SK-N-SH (cell line): ENCODE measurements at regions not wholly inside any gene's neighbourhood (a gene's known extent, or its start where the extent isn't known, plus 50 kb on each side); places are given as distances from the start of the nearest gene placed in this dataset.

Experiments
- CTCF ChIA-PET: fragments of 300-600, 350-600 bp; formaldehyde crosslinking; extraction: SDS; loops from one replicate; lab custom pipeline; 2021; lab: Yijun Ruan, JAX
- POLR2A ChIA-PET: fragments of 350-600 bp; sonication (Branson Sonifier 250); formaldehyde crosslinking; extraction: SDS; loops from one replicate; lab custom pipeline; 2020; ENCODE audit warnings: antibody characterized with exemption, inconsistent platforms; lab: Yijun Ruan, JAX
- DNase-seq: peaks from one replicate; pipeline ENCODE4 v3.0.0; 2012
- H2AFZ ChIP-seq: fragments of 200-600 bp; sonication (generic); 2 replicates; pipeline ENCODE4 v1.8.1; 2016; ENCODE audit warnings: antibody characterized with exemption, mild to moderate bottlenecking, low read depth
- H3F3A ChIP-seq: fragments of 200-600 bp; sonication (generic); replicated peaks from 2 replicates; pipeline ENCODE3; 2016; ENCODE audit warnings: antibody characterized with exemption, mild to moderate bottlenecking; ENCODE audit not compliant: insufficient read depth
- H3K27ac ChIP-seq, 2 experiments: fragments of 200-500 bp in 1 of 2; fragments of 200-600 bp in 1 of 2; sonication (Bioruptor generic) in 1 of 2; sonication (generic), shearing (Covaris generic) in 1 of 2; 2 replicates each; pipeline versions ENCODE4 v1.5.1 to v1.6.1; 2014 to 2016; ENCODE audit warnings: low read depth in 2 of 2, inconsistent platforms in 1 of 2, low read length in 1 of 2, mild to moderate bottlenecking in 1 of 2, mixed read lengths in 1 of 2
- H3K27me3 ChIP-seq: fragments of 200-600 bp; sonication (generic), shearing (Covaris generic); 2 replicates; pipeline ENCODE4 v1.6.1; 2016; ENCODE audit warnings: mixed run types; ENCODE audit not compliant: insufficient read depth
- H3K36me3 ChIP-seq, 2 experiments: fragments of 200-500 bp in 1 of 2; fragments of 200-600 bp in 1 of 2; sonication (Bioruptor generic) in 1 of 2; sonication (generic) in 1 of 2; replicated peaks in 1 of 2; 2 replicates each; pipeline versions ENCODE3 to v1.5.1; 2014 to 2016; ENCODE audit warnings: low read length in 1 of 2, mild to moderate bottlenecking in 1 of 2; ENCODE audit not compliant: insufficient read depth in 2 of 2, control insufficient read depth in 1 of 2
- H3K4me1 ChIP-seq, 2 experiments: fragments of 200-500 bp in 1 of 2; fragments of 200-600 bp in 1 of 2; sonication (Bioruptor generic) in 1 of 2; sonication (generic), shearing (Covaris generic) in 1 of 2; 2 replicates each; pipeline versions ENCODE4 v1.5.1 to v1.6.1; 2014 to 2016; ENCODE audit warnings: low read depth in 1 of 2, low read length in 1 of 2, mixed run types in 1 of 2; ENCODE audit not compliant: insufficient read depth in 2 of 2, control insufficient read depth in 1 of 2
- H3K4me2 ChIP-seq: fragments of 200-600 bp; sonication (generic), shearing (Covaris generic); 2 replicates; pipeline ENCODE4 v1.6.1; 2017; ENCODE audit warnings: mixed run types
- H3K4me3 ChIP-seq, 2 experiments: fragments of 200-500 bp in 1 of 2; fragments of 200-600 bp in 1 of 2; sonication (Bioruptor generic) in 1 of 2; sonication (generic), shearing (Covaris generic) in 1 of 2; 2 replicates each; pipeline versions ENCODE4 v1.5.1 to v1.8.1; 2014 to 2016; ENCODE audit warnings: low read depth in 2 of 2, inconsistent platforms in 1 of 2, low read length in 1 of 2, mild to moderate bottlenecking in 1 of 2, mixed read lengths in 1 of 2, moderate library complexity in 1 of 2
- H3K79me2 ChIP-seq: fragments of 200-600 bp; sonication (generic); 2 replicates; pipeline ENCODE4 v1.8.1; 2017; ENCODE audit warnings: mild to moderate bottlenecking; ENCODE audit not compliant: insufficient read depth
- H3K9ac ChIP-seq: fragments of 200-600 bp; sonication (generic); 2 replicates; pipeline ENCODE4 v1.6.1; 2017; ENCODE audit warnings: mixed run types
- H3K9me2 ChIP-seq: fragments of 200-600 bp; sonication (generic); 2 replicates; pipeline ENCODE4 v1.6.1; 2017; ENCODE audit warnings: mixed run types
- H3K9me3 ChIP-seq: fragments of 200-600 bp; sonication (generic); 2 replicates; pipeline ENCODE4 v1.6.1; 2017; ENCODE audit warnings: mixed run types, mild to moderate bottlenecking, moderate library complexity
- H4K20me1 ChIP-seq: fragments of 200-600 bp; sonication (generic); 2 replicates; pipeline ENCODE4 v1.6.1; 2017; ENCODE audit warnings: mild to moderate bottlenecking, mixed run types; ENCODE audit not compliant: insufficient read depth
- ELF1 ChIP-seq: IDR thresholded peaks from 2 replicates; pipeline ENCODE4 v1.4.0; 2012
- FOXM1 ChIP-seq: IDR thresholded peaks from 2 replicates; pipeline ENCODE4 v1.4.0; 2012; ENCODE audit warnings: low read depth, mild to moderate bottlenecking
- GABPA ChIP-seq: IDR thresholded peaks from 2 replicates; pipeline ENCODE4 v1.4.0; 2012; ENCODE audit warnings: low read depth, mild to moderate bottlenecking
- JUND ChIP-seq: IDR thresholded peaks from 2 replicates; pipeline ENCODE4 v1.4.0; 2012
- MEF2A ChIP-seq: IDR thresholded peaks from 2 replicates; pipeline ENCODE4 v1.4.0; 2012; ENCODE audit warnings: low read depth, borderline replicate concordance
- NFIC ChIP-seq: IDR thresholded peaks from 2 replicates; pipeline ENCODE4 v1.4.0; 2012; ENCODE audit warnings: borderline replicate concordance
- NRF1 ChIP-seq: IDR thresholded peaks from 2 replicates; pipeline ENCODE4 v1.6.1; 2012; ENCODE audit warnings: low read depth, mild to moderate bottlenecking, low read length
- RXRA ChIP-seq: IDR thresholded peaks from 2 replicates; pipeline ENCODE4 v1.4.0; 2012; ENCODE audit warnings: low read depth, mild to moderate bottlenecking, borderline replicate concordance
- SMC3 ChIP-seq: IDR thresholded peaks from 2 replicates; pipeline ENCODE4 v1.6.1; 2012; ENCODE audit warnings: low read depth, low read length, improper control_type of control experiment
- TCF12 ChIP-seq: IDR thresholded peaks from 2 replicates; pipeline ENCODE4 v1.4.0; 2012
- YY1 ChIP-seq: IDR thresholded peaks from 2 replicates; pipeline ENCODE4 v1.4.0; 2012; ENCODE audit warnings: low read depth, mild to moderate bottlenecking
- WGBS: methylation state at CpG from one replicate; pipeline ENCODE4 v1.1.6; 2017; ENCODE audit warnings: low lambda C conversion rate; 5-methylcytosine and 5-hydroxymethylcytosine counted together
- TF ChIP-seq, protein P1 (sequence below): IDR thresholded peaks from 2 replicates; pipeline ENCODE4 v1.4.0; 2012; ENCODE audit warnings: low read depth, borderline replicate concordance
- TF ChIP-seq, protein P2 (sequence below): IDR thresholded peaks from 2 replicates; pipeline ENCODE4 v1.4.0; 2012; ENCODE audit warnings: low read depth, borderline replicate concordance
- TF ChIP-seq, protein P3 (sequence below): fragments of 150-350 bp; IDR thresholded peaks from 2 replicates; pipeline ENCODE4 v1.6.1; 2017; ENCODE audit warnings: antibody characterized with exemption, low read length, low read depth, borderline replicate concordance

GRCh38 chr2:144912206-144912605 lies 392.3 kb upstream of the ZEB2 start:
- Histone ChIP-seq H3K27ac (no peak overlapping the region), H3K9me2 (no peaks in the 10 kb centered on the region), H3K4me2 (no peak overlapping the region), H3K79me2 (no peaks in the 10 kb centered on the region), H3K9me3 (0 out of 2 replicates have a peak, but pooled peaks cover 8% of the 10 kb centered on the region), H4K20me1 (no peaks in the 10 kb centered on the region), H3K4me3 (no peak overlapping the region), H3K27me3 (no peaks in the 10 kb centered on the region), H3F3A (peaks cover 4% of the 10 kb centered on the region), H2AFZ (no peak overlapping the region), H3K9ac (no peak overlapping the region), H3K36me3 (peaks cover 0 to 7% of the 10 kb centered on the region in 2 experiments), H3K4me1 (no peaks in the 10 kb centered on the region; a peak in 1 of 4 replicates)
- DNase-seq, result no peak
- ChIA-PET POLR2A (no interaction called here), CTCF (no interaction called here)
- TF ChIP-seq, protein P1, sequence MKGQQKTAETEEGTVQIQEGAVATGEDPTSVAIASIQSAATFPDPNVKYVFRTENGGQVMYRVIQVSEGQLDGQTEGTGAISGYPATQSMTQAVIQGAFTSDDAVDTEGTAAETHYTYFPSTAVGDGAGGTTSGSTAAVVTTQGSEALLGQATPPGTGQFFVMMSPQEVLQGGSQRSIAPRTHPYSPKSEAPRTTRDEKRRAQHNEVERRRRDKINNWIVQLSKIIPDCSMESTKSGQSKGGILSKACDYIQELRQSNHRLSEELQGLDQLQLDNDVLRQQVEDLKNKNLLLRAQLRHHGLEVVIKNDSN, result no peak
- TF ChIP-seq FOXM1 (no peak), RXRA (no peak), NFIC (no peak), ELF1 (no peak), TCF12 (0 out of 2 replicates have a peak, but pooled peaks have one; percentile 8), NRF1 (no peak)
- TF ChIP-seq, protein P2, sequence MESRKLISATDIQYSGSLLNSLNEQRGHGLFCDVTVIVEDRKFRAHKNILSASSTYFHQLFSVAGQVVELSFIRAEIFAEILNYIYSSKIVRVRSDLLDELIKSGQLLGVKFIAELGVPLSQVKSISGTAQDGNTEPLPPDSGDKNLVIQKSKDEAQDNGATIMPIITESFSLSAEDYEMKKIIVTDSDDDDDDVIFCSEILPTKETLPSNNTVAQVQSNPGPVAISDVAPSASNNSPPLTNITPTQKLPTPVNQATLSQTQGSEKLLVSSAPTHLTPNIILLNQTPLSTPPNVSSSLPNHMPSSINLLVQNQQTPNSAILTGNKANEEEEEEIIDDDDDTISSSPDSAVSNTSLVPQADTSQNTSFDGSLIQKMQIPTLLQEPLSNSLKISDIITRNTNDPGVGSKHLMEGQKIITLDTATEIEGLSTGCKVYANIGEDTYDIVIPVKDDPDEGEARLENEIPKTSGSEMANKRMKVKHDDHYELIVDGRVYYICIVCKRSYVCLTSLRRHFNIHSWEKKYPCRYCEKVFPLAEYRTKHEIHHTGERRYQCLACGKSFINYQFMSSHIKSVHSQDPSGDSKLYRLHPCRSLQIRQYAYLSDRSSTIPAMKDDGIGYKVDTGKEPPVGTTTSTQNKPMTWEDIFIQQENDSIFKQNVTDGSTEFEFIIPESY, result no peak
- TF ChIP-seq, protein P3, sequence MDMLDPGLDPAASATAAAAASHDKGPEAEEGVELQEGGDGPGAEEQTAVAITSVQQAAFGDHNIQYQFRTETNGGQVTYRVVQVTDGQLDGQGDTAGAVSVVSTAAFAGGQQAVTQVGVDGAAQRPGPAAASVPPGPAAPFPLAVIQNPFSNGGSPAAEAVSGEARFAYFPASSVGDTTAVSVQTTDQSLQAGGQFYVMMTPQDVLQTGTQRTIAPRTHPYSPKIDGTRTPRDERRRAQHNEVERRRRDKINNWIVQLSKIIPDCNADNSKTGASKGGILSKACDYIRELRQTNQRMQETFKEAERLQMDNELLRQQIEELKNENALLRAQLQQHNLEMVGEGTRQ, result no peak
- WGBS, result 89% methylated on average over 2 of the region's 2 CpGs

DNA sequence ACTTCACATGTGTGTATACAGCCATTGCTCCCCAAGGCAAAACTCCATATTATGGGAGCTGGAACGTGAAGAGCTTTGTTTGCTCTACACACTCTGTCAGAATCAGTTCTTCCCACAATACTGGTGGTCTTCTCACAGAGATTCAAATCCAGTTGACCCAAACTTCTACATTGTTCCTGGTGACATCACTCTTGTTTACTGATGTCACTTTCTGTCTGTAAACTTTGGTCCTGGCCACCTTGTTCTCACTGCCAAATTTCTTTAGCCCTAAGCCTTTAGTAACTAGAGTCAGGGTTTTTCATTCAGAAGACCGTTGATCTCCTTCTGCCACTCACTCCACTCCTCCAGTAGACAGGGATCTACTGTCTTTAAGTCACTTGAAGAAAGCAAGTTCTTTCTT lies 386.0 kb upstream of the ZEB2 start:
- no peaks in the 10 kb centered on the region for H3F3A ChIP-seq
- WGBS, result 80% methylated on average over 1 of the region's 2 CpGs
- no peaks in the 10 kb centered on the region for H3K4me1 ChIP-seq
- no peaks in the 10 kb centered on the region for H4K20me1 ChIP-seq
- H3K9me2 ChIP-seq, result no peaks in the 10 kb centered on the region
- no peak for DNase-seq
- ChIA-PET CTCF (interaction anchor here (0.8 kb wide), 1 partner anchor 19 kb away, joined by 3 read pairs; no protein-coding TSS in a partner anchor), POLR2A (interaction anchor here (0.6 kb wide), 1 partner anchor 914 kb away, joined by 3 read pairs; no protein-coding TSS in a partner anchor)
- no peak for TF ChIP-seq GABPA
- TF ChIP-seq, protein P1, result no peak
- no peak for TF ChIP-seq MEF2A
- TF ChIP-seq YY1, result no peak
- no peak for TF ChIP-seq JUND
- no peak for TF ChIP-seq SMC3
- no peak for TF ChIP-seq NFIC
- TF ChIP-seq TCF12, result no peak
- no peak overlapping the region for H3K9ac ChIP-seq
- H3K79me2 ChIP-seq, result no peaks in the 10 kb centered on the region
- H2AFZ ChIP-seq, result no peak overlapping the region
- 0 out of 2 replicates have a peak, but pooled peaks cover 2% of the 10 kb centered on the region for H3K9me3 ChIP-seq
- no peaks in the 10 kb centered on the region for H3K27me3 ChIP-seq
- no peak overlapping the region for H3K4me2 ChIP-seq
- H3K36me3 ChIP-seq, result no peaks in the 10 kb centered on the region
- no peak overlapping the region for H3K27ac ChIP-seq
- no peak overlapping the region for H3K4me3 ChIP-seq
